Body of pancreas (tissue), 4 donors: ENCODE measurements at regions not wholly inside any gene's neighbourhood (a gene's known extent, or its start where the extent isn't known, plus 50 kb on each side); places are given as distances from the start of the nearest gene placed in this dataset.

Experiments
- CTCF ChIP-seq, 7 experiments: fragments of 450-650 bp in 4 of 7; fragments of 200-600 bp in 3 of 7; sonication (generic) in 3 of 7; IDR thresholded peaks; one replicate each; pipeline ENCODE4 v1.5.1; 2016 to 2019; ENCODE audit warnings: antibody characterized with exemption in 7 of 7
- POLR2A ChIP-seq, 3 donors: fragments of 450-650 bp; IDR thresholded peaks; one replicate each; pipeline ENCODE4 v1.6.1; 2016; ENCODE audit warnings: antibody characterized with exemption in 3 of 3, mild to moderate bottlenecking in 2 of 3

DNA sequence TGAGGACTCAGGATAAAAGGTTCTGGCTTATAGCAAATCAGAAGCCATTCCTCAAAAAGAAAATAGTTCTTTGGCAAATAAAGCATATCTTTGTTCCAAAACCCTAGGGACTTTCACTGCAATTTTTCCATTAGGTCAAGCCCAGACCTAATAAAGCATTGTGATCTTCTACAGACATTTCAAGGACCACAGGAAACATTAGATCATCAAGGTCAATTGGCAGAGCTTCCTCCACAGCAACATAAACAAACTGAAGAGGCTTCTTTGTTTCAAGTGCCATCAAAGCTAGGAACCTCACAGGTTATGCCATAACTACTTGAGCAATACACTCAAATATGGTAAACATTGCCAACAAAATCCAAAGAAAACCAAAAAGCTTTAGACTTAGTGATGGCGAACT lies 144.9 kb downstream of the ANXA5 start:
- TF ChIP-seq CTCF (IDR thresholded peaks at IDR 0.05) (no peak), POLR2A (IDR thresholded peaks at IDR 0.05) (no peak)
